PC-9 (cell line): ENCODE measurements at regions not wholly inside any gene's neighbourhood (a gene's known extent, or its start where the extent isn't known, plus 50 kb on each side); places are given as distances from the start of the nearest gene placed in this dataset.

Source experiments
- EZH2 ChIP-seq: fragments of 200-600 bp; sonication (generic); IDR thresholded peaks from 2 replicates; pipeline ENCODE4 v1.8.0; 2017; ENCODE audit warnings: antibody characterized with exemption, low read depth
- TF ChIP-seq, protein P1 (sequence below): fragments of 200-600 bp; sonication (generic); conservative IDR thresholded peaks from 2 replicates; pipeline ENCODE4 v1.6.1; 2017; ENCODE audit warnings: mixed run types, antibody characterized with exemption, mild to moderate bottlenecking, moderate library complexity

DNA sequence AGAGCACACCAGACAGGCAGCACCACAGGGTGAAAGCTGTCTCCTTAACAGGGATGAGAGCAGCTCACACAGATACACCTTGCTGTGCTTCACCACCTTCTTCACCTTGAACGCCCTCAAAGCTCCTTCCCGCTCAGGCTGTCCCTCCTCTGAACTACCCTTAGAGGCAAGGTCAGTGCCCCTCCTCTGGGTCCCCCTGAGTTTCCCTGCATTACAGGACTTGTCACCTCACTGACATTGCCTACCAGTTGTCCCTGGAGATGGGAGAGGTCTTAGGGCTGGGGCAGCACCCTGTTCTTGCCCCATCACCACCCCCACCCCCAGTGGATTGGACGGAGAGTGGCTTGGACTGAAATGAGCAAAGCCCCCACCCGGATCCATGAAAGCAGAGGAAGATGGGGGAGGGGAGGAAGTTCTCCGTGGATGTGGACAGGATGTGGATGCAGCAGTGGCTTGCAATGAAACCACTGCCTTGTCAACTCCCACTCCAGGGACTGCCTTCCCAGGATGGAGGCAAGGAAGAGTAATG lies 73.2 kb upstream of the CDH5 start:
- TF ChIP-seq, protein P1, sequence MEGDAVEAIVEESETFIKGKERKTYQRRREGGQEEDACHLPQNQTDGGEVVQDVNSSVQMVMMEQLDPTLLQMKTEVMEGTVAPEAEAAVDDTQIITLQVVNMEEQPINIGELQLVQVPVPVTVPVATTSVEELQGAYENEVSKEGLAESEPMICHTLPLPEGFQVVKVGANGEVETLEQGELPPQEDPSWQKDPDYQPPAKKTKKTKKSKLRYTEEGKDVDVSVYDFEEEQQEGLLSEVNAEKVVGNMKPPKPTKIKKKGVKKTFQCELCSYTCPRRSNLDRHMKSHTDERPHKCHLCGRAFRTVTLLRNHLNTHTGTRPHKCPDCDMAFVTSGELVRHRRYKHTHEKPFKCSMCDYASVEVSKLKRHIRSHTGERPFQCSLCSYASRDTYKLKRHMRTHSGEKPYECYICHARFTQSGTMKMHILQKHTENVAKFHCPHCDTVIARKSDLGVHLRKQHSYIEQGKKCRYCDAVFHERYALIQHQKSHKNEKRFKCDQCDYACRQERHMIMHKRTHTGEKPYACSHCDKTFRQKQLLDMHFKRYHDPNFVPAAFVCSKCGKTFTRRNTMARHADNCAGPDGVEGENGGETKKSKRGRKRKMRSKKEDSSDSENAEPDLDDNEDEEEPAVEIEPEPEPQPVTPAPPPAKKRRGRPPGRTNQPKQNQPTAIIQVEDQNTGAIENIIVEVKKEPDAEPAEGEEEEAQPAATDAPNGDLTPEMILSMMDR: no peak
- no peak for TF ChIP-seq EZH2
